ENCODE measurements at regions not wholly inside any gene's neighbourhood (a gene's known extent, or its start where the extent isn't known, plus 50 kb on each side); places are given as distances from the start of the nearest gene placed in this dataset.

GRCh38 chr6:168134560-168135201, 55.7 kb upstream of the FRMD1 start:
- TF ChIP-seq FOXM1 (IDR thresholded peaks at IDR 0.05; ENCODE audit: borderline replicate concordance), result no peak
- no peak for TF ChIP-seq ZNF384 (IDR thresholded peaks at IDR 0.05)
